ENCODE measurements at regions not wholly inside any gene's neighbourhood (a gene's known extent, or its start where the extent isn't known, plus 50 kb on each side); places are given as distances from the start of the nearest gene placed in this dataset.

- TF ChIP-seq, protein P1, sequence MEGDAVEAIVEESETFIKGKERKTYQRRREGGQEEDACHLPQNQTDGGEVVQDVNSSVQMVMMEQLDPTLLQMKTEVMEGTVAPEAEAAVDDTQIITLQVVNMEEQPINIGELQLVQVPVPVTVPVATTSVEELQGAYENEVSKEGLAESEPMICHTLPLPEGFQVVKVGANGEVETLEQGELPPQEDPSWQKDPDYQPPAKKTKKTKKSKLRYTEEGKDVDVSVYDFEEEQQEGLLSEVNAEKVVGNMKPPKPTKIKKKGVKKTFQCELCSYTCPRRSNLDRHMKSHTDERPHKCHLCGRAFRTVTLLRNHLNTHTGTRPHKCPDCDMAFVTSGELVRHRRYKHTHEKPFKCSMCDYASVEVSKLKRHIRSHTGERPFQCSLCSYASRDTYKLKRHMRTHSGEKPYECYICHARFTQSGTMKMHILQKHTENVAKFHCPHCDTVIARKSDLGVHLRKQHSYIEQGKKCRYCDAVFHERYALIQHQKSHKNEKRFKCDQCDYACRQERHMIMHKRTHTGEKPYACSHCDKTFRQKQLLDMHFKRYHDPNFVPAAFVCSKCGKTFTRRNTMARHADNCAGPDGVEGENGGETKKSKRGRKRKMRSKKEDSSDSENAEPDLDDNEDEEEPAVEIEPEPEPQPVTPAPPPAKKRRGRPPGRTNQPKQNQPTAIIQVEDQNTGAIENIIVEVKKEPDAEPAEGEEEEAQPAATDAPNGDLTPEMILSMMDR (IDR thresholded peaks at IDR 0.05 in 8 of 11, conservative IDR thresholded peaks at IDR 0.05 in 3 of 11): no peak
- TF ChIP-seq POLR2AphosphoS5 (IDR thresholded peaks at IDR 0.05): no peak
- no peak for TF ChIP-seq POLR2A (IDR thresholded peaks at IDR 0.05)
Measured at GRCh38 chr5:26601563-26601962, 436.8 kb downstream of the CDH9 start.

All from spleen (tissue), 7 donors.